Vagina (tissue), 2 donors: ENCODE measurements at regions not wholly inside any gene's neighbourhood (a gene's known extent, or its start where the extent isn't known, plus 50 kb on each side); places are given as distances from the start of the nearest gene placed in this dataset.

Source experiments
- DNase-seq, 2 donors: peaks; one replicate each; pipeline ENCODE4 v3.0.0-alpha.2; 2017; ENCODE audit errors: extremely low spot score in 2 of 2
- H3K27ac ChIP-seq: fragments of 200-600 bp; sonication (generic); one replicate; pipeline ENCODE4 v1.5.1; 2019
- H3K27me3 ChIP-seq: fragments of 200-600 bp; sonication (generic); one replicate; pipeline ENCODE4 v1.5.1; 2019
- H3K36me3 ChIP-seq, 2 donors: fragments of 200-600 bp; sonication (generic); one replicate each; pipeline ENCODE4 v1.5.1; 2017 to 2019
- H3K4me1 ChIP-seq: fragments of 200-600 bp; sonication (generic); one replicate; pipeline ENCODE4 v1.5.1; 2019
- H3K4me3 ChIP-seq, 2 donors: fragments of 200-600 bp; sonication (generic); 1 replicate in 1 of 2; 2 replicates in 1 of 2; pipeline ENCODE4 v1.5.1; 2016 to 2019
- H3K9me3 ChIP-seq: fragments of 200-600 bp; sonication (generic); one replicate; pipeline ENCODE4 v1.5.1; 2019
- CTCF ChIP-seq, 3 experiments: fragments of 450-650 bp in 2 of 3; fragments of 200-600 bp in 1 of 3; sonication (generic) in 1 of 3; IDR thresholded peaks; one replicate each; pipeline ENCODE4 v1.5.1; 2017 to 2019; ENCODE audit warnings: antibody characterized with exemption in 3 of 3, mild to moderate bottlenecking in 2 of 3, moderate library complexity in 2 of 3
- POLR2A ChIP-seq, 2 donors: fragments of 450-650 bp; IDR thresholded peaks; one replicate each; pipeline ENCODE4 v1.6.1; 2017; ENCODE audit warnings: antibody characterized with exemption in 2 of 2, mild to moderate bottlenecking in 2 of 2, moderate library complexity in 2 of 2
- POLR2AphosphoS5 ChIP-seq, 2 donors: sonication (generic); formaldehyde crosslinking; IDR thresholded peaks; one replicate each; pipeline ENCODE4 v1.9.0; 2017; ENCODE audit warnings: antibody characterized with exemption in 2 of 2, mild to moderate bottlenecking in 2 of 2, low read depth in 1 of 2; ENCODE audit not compliant: insufficient read depth in 1 of 2
- intact Hi-C: fragments of 100-400 bp; cut with DNase I; formaldehyde crosslinking; loops from one replicate; pipeline ENCODE4 v1.15.1; 2023

DNA sequence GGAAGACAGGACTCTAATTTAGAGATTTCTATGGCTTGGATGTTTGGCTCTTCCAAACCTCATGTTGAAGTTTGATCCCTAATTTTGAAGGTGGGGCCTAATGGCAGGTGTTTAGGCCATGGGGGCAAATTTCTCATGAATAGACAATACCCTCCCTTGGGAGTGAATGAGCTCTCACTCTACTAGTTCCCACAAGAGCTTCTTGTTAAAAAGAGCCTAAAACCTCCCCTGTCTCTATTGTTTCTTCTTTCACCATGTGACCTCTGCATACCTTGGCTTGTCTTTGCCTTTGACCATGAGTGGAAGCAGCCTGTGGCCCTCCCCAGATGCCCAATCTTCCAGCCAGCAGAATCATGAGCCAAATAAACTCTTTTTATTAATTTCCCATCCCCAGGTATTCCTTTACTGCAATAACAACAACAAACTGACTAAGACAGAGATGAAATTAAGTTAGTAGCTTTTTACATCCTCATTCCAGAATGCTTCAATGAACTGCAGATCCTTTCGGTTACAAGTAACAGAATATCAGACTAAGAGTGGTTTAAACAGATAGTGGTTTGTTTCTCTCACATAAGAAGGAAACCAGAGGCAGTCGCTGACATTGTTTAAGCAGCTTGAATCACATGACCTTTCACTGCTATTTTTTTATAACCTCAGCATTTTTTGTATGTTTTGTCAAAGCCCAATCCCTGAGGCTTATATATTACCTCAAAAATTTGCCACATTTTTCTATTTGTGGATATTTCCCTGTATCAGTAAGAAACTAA is 1013.3 kb upstream of the SEMA6D start:
- no peaks in the 10 kb centered on the region for H3K4me1 ChIP-seq
- H3K36me3 ChIP-seq = no peaks in the 10 kb centered on the region
- no peak overlapping the region for H3K27ac ChIP-seq
- TF ChIP-seq POLR2AphosphoS5 (IDR thresholded peaks at IDR 0.05; ENCODE audit: insufficient read depth in 1 of 2, low read depth in 1 of 2) = no peak
- TF ChIP-seq CTCF (IDR thresholded peaks at IDR 0.05) = no peak
- TF ChIP-seq POLR2A (IDR thresholded peaks at IDR 0.05) = no peak
- H3K27me3 ChIP-seq = no peaks in the 10 kb centered on the region
- intact Hi-C loops = no loop called here
- no peak for DNase-seq
- no peak overlapping the region for H3K4me3 ChIP-seq
- no peaks in the 10 kb centered on the region for H3K9me3 ChIP-seq

GRCh38 chr15:46707452-46707851 is 1009.9 kb upstream of the SEMA6D start:
- intact Hi-C loops = no loop called here
- no peak overlapping the region for H3K4me3 ChIP-seq
- DNase-seq = no peak
- H3K27me3 ChIP-seq = no peaks in the 10 kb centered on the region
- TF ChIP-seq POLR2A (IDR thresholded peaks at IDR 0.05) = no peak
- TF ChIP-seq POLR2AphosphoS5 (IDR thresholded peaks at IDR 0.05; ENCODE audit: insufficient read depth in 1 of 2, low read depth in 1 of 2) = no peak
- TF ChIP-seq CTCF (IDR thresholded peaks at IDR 0.05) = no peak
- no peaks in the 10 kb centered on the region for H3K4me1 ChIP-seq
- no peaks in the 10 kb centered on the region for H3K9me3 ChIP-seq
- H3K27ac ChIP-seq = no peak overlapping the region
- no peaks in the 10 kb centered on the region for H3K36me3 ChIP-seq

DNA sequence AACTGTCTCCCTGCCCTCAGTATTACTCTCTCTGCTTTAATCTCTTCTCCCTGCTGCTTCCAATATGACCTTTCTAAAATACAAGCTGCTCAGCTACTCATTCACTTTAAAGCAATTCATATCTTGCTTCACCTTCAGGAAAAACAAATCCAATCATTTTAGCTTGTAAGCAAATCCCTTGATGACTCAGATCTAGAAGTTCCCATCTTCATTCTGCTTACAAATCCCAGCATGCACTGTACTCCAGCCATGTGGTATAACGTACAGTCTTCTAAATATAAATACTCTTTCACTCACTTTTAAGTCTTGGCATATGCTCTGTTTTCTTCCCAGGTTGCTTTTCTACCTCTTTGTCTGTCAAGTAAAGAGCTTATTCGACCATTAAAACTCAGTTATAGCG is 1009.1 kb upstream of the SEMA6D start:
- Histone ChIP-seq H3K27me3 (no peaks in the 10 kb centered on the region), H3K4me3 (no peak overlapping the region), H3K36me3 (no peaks in the 10 kb centered on the region), H3K27ac (no peak overlapping the region), H3K4me1 (no peaks in the 10 kb centered on the region), H3K9me3 (no peaks in the 10 kb centered on the region)
- no peak for TF ChIP-seq POLR2AphosphoS5 (IDR thresholded peaks at IDR 0.05; ENCODE audit: insufficient read depth in 1 of 2, low read depth in 1 of 2)
- no peak for TF ChIP-seq CTCF (IDR thresholded peaks at IDR 0.05)
- no peak for TF ChIP-seq POLR2A (IDR thresholded peaks at IDR 0.05)
- intact Hi-C loops = no loop called here
- DNase-seq = no peak

- intact Hi-C loops = no loop called here
- no peak for DNase-seq
- TF ChIP-seq POLR2A (IDR thresholded peaks at IDR 0.05) (no peak), CTCF (IDR thresholded peaks at IDR 0.05) (no peak), POLR2AphosphoS5 (IDR thresholded peaks at IDR 0.05; ENCODE audit: insufficient read depth in 1 of 2, low read depth in 1 of 2) (no peak)
- Histone ChIP-seq H3K4me3 (no peak overlapping the region), H3K4me1 (no peaks in the 10 kb centered on the region), H3K27me3 (no peaks in the 10 kb centered on the region), H3K27ac (no peak overlapping the region), H3K9me3 (no peaks in the 10 kb centered on the region), H3K36me3 (no peaks in the 10 kb centered on the region)
These were observed 1007.7 kb upstream of the SEMA6D start for GRCh38 chr15:46709460-46710083.

DNA sequence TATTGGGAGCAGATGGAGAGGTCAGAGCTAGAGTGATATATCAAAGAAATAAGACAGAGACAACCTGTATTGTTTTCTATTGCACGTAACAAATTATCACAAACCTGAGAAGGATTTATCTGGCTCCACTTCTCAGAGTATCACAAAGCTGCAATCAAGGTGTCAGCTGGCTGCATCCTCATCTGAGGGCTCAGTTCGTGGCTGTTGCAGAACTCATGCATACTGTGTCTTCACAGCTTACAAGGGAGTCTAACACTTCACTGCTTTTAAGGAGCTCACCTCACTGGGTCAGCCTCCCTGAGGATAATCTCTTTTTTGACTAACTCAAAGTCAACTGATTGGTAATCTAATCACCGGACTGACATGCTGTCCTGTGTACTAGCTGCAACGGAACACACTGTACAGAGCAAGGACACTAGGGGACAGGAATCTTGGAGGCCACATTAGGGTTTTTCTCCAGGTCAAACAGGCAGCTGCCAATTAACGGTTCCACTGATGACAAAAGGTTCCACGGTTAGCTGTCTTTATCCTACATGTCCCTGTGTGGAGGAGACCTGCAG is 1006.8 kb upstream of the SEMA6D start:
- TF ChIP-seq POLR2AphosphoS5 (IDR thresholded peaks at IDR 0.05; ENCODE audit: insufficient read depth in 1 of 2, low read depth in 1 of 2) (no peak), POLR2A (IDR thresholded peaks at IDR 0.05) (no peak), CTCF (IDR thresholded peaks at IDR 0.05) (no peak)
- H3K27ac ChIP-seq = no peak overlapping the region
- no peaks in the 10 kb centered on the region for H3K9me3 ChIP-seq
- H3K27me3 ChIP-seq = no peaks in the 10 kb centered on the region
- no peak overlapping the region for H3K4me3 ChIP-seq
- H3K4me1 ChIP-seq = no peaks in the 10 kb centered on the region
- no peak for DNase-seq
- intact Hi-C loops = no loop called here
- H3K36me3 ChIP-seq = no peaks in the 10 kb centered on the region
